CD4-positive, alpha-beta T cell treated with Interleukin-17A for 4 hours (primary cell): ENCODE measurements at regions not wholly inside any gene's neighbourhood (a gene's known extent, or its start where the extent isn't known, plus 50 kb on each side); places are given as distances from the start of the nearest gene placed in this dataset.
"Not testable (repeated sequence)": the region's sequence is repeated elsewhere in the genome, so short reads cannot be mapped to it uniquely, and the experiment has no call there.

Experiments
- DNase-seq: peaks from one replicate; pipeline ENCODE4 v3.0.0-alpha.2; 2020; ENCODE audit warnings: mixed read lengths

- DNase-seq = no peak
Observed at GRCh38 chr9:75463871-75464270, 375.6 kb downstream of the OSTF1 start.

DNA sequence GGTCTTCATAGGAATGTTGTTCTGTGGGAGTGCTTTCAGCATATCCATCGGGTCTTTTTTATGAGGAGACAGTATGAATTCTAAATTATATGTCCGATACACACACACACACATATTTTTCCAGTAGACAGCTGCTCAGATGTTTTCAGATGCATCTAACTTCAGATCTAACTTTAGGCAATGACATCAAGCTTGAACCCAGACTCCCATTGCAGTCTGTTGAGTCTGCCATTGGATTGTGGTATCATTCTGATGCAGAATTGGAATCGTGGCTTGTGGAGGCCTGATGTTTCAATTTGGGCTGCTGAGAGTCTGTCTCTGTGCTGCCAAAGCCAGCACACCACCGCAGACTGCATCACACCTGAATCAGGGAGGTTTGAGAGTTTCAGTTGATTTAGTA, 376.4 kb downstream of the OSTF1 start:
- no peak for DNase-seq

GRCh38 chr9:75467142-75467541, 378.8 kb downstream of the OSTF1 start:
- DNase-seq = no peak

GRCh38 chr9:75471549-75472114, 383.3 kb downstream of the OSTF1 start:
- DNase-seq = no peak

- no peak for DNase-seq
Observed at GRCh38 chr9:75482566-75482965, 394.3 kb downstream of the OSTF1 start.

DNA sequence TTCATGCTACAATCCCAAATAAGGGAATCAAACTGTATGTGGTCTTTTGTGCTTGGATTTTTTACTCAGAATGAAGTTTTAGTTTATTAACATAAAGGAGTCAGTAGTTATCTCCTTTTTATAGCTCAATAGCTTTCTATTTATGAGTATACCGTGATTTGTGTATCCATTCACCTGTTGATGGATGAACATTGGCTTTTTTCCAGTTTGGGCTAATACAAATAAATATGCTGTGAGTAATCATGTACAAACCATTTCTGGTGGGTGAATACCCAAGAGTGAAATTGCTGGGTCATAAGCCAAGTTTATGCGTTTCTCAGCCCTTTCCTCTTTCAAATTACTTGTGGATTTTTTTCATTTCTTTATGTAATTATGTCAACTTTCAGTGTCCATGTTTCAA, 395.3 kb downstream of the OSTF1 start:
- DNase-seq = no peak

DNA sequence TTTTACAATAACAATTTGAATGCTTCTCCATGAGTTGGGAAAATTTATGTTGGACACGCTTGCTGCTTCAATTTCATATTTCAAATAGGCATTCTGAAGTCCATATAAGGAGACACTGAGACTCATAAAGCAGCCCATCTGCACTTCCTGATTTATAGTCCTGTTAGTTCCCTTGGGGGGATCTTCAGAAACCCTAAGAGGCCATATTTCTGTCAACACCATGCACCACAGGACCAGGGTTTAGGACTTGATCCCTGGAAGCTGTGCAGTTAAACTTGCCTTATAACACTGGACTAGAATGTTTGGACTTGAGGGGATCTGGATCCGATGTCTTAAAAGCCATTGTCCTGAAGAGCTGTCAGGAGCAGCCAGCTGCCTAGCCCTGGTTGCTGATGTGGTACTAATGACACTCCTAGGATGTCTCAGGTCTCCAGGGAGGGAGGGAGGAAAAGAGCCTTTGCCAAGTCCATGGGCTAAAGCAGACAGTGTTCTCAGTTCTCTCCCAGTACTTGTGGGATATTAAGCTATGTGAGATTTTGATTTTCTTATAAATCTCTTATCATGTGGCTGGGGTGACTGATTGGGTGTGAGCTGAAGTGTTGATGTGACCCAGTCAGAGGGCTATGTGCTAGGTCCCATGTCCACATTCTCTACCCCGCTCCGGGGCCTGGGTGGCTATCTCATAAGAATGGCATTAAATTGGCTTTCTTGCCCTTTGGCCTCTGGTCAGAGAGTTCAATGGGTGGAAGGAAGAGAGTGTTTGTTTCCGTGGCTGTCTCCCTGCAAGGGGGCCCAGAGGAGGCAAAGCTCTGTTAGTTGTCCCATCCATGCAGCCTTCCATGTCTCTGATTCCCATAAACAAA, 399.8 kb downstream of the OSTF1 start:
- no peak for DNase-seq

GRCh38 chr9:75488719-75489110, 400.4 kb downstream of the OSTF1 start:
- DNase-seq = no peak

- DNase-seq = no peak
Observed at GRCh38 chr9:75490326-75490725, 400.1 kb upstream of the PCSK5 start.

DNA sequence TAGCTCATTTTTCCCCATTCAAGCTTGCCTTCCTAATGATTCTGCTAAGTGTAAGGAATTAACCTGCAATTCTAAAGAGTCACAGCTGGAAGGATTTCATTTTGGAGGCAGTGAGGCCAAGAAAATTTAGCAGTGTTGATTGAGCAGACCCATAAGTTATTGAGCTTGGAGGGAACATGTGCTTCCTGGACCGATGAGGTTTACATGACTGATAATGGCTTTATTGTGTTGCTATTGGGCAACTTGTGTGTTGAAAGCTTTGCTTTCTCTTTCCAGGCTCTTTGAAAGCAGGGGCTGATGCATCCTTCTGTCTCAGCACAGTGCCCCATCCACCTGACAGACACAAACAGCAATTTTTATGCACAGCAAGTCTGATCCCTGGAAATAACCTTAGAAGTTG, 398.9 kb upstream of the PCSK5 start:
- no peak for DNase-seq

DNA sequence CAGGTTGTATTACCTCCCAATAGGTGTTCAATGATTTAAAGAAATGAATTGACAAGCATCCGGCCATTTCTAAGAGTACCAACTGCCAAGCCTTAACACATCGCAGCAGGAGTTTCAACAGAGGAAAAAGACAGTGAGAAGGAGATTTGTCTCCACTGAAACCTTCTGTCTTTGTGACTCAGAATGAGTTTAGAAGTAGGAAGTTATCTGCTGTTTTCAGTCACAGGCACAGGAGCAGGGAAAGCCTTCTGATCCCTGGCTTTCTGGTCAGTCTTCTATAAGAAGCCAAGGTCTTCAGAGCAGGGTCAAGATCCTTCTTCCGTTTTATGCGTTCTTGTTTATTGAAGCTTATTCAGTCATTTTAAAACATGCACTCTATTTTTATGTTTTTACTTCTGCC, 390.7 kb upstream of the PCSK5 start:
- DNase-seq = no peak

GRCh38 chr9:75500479-75500878, 390.0 kb upstream of the PCSK5 start:
- no peak for DNase-seq

DNA sequence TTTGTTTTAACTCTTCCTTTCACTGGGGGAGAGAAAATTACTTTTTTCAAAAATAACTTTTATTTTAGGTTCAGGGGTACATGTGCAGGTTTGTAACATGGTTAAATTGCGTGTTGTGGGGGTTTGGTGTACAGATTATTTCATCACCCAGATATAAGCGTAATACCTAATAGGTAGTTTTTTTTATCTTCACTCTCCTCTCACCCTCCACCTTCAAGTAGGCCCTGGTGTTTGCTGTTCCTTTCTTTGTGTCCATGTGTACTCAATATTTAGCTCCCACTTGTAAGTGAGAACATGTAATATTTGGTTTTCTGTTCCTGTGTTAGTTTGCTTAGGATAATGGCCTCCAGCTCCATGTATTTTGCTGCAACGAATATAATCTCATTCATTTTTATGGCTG, 389.5 kb upstream of the PCSK5 start:
- not testable (repeated sequence) for DNase-seq

DNA sequence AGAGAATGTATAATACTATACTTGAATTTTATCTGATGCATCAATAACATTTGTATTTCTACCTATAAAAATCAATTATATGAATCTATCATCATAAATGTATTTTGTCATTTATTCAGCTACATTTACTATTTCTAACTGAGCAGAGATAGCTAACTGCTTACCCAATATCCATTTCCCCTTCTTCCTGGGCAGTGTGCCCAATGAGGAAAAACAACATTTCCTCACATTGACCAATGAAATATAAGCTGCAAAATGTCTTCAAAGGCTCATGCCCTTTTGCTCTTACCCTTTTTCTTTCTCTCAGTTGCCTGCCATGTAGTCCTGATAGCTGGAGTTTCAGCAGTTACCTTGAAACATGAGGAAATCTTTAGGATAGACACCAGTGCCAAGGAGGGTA, 385.8 kb upstream of the PCSK5 start:
- no peak for DNase-seq

GRCh38 chr9:75505654-75506053, 384.8 kb upstream of the PCSK5 start:
- no peak for DNase-seq

DNA sequence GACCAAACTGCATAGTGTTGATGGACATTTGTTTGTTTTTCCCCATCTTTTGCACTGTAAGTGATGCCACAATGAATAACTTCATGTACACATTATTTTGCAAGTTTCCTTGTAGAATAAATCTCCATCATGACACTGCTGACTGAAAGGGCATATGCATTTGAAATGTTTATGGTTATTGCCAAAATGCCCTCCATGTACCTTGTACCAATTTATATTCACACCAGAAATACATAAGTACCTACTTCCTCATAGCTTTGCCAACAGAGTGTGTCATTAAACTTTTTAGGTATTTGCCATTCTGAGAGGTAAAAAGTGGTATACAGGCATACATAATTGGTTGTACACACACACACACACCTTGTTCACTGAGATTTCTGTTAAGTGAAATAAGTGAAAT, 361.0 kb upstream of the PCSK5 start:
- no peak for DNase-seq

- DNase-seq = no peak
Observed at GRCh38 chr9:75531588-75531987, 358.9 kb upstream of the PCSK5 start.

GRCh38 chr9:75532233-75533050, 358.0 kb upstream of the PCSK5 start:
- no peak for DNase-seq

DNA sequence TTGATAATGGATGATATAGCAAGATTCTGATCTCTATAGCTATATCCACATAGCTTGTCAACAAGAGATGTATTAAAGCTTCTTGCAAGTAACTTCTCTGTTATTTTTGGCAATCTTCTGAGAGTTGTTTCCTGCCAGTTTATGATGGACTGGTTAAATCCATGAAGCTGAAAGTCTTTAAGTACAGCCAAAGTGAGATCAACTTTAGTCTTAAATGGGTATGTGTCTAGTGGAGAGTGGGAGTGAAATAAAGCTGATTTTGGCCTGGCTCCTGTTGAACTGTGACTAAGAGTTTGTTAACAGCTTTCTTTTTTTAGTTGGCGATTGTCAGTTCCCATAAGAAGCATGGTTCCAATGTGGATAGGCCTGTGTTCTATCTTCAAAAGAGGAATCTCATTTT, 350.9 kb upstream of the PCSK5 start:
- DNase-seq = no peak

DNA sequence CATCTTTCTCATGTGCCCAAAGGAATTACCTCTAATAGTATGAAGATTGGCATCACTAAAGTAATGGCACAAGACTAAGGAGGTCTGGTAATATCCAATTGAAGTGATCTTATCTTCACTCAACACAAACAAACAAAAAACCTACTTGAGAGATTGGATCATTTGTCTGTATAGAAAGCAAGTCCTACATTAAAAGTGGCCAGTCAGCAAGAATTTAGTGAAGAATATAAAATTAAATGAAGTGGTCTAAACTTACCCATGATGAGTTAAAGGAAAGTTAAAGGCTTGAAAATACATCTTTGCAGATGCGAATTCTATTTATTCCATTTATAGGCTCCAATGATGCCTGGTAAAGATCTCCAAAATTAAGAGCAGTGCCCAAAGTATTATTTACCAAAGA, 350.3 kb upstream of the PCSK5 start:
- no peak for DNase-seq

DNA sequence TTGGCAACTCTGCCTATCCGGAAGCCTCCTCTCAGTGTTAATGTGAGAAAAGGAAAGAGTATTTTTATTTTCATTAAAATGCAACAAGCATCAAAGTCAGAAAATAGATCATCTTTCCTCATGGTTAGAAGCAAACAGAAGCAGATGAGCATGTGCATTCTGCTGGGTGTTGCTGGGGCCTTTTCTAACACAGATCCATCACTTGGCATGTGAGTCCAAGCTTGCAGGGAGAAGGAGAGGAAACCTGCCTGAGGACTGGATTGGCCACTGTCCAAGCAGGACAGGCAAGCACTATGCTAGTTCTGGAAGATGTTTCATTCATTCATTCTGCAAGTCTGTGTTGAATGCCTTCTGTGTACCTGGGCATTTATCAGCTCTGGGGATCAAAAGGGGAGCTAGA, 348.7 kb upstream of the PCSK5 start:
- DNase-seq = no peak

DNA sequence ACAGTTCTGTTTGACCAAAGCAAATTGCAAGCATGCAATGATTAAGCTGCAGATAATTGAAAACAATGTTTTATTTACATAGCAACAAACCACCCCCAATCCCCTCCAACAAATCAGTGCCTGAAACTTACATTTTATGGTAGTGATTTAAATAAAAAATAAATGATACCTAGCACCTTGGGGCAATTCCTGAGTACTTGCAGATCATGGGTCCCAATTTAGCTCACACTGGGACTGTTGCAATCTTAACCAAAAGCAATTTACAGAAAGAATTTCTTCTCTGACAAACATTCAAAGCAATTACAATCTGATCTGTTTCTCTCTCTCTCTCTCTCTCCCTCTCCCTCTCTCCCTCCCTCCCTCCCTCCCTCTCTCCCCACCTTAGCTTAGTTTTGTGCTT, 345.7 kb upstream of the PCSK5 start:
- no peak for DNase-seq

GRCh38 chr9:75545287-75545686, 345.2 kb upstream of the PCSK5 start:
- DNase-seq = no peak

GRCh38 chr9:75548871-75549270, 341.6 kb upstream of the PCSK5 start:
- no peak for DNase-seq
